Activated naive CD4-positive, alpha-beta T cell treated with anti-CD3 and anti-CD28 coated beads for 36 hours (primary cell): ENCODE measurements at regions not wholly inside any gene's neighbourhood (a gene's known extent, or its start where the extent isn't known, plus 50 kb on each side); places are given as distances from the start of the nearest gene placed in this dataset.

Experiments used
- CTCF ChIA-PET: fragments of 350-600 bp; sonication (Branson Sonifier 250); formaldehyde crosslinking; loops from one replicate; lab custom pipeline; 2021; ENCODE audit warnings: antibody characterized with exemption; lab: Charles Lee
- DNase-seq: peaks from one replicate; pipeline ENCODE4 v3.0.0-alpha.2; 2020
- H3K27ac Mint-ChIP-seq: one replicate; pipeline ENCODE4 v1.8.0; 2021; ENCODE audit warnings: mild to moderate bottlenecking, mixed read lengths
- H3K27me3 Mint-ChIP-seq: one replicate; pipeline ENCODE4 v1.8.0; 2021; ENCODE audit warnings: low read depth, mixed read lengths
- H3K36me3 Mint-ChIP-seq: one replicate; pipeline ENCODE4 v1.8.0; 2021; ENCODE audit warnings: low read depth, mixed read lengths
- H3K4me1 Mint-ChIP-seq: one replicate; pipeline ENCODE4 v1.8.0; 2021; ENCODE audit warnings: low read depth, mixed read lengths
- H3K4me3 Mint-ChIP-seq: one replicate; pipeline ENCODE4 v1.8.0; 2021; ENCODE audit warnings: mild to moderate bottlenecking, moderate library complexity, mixed read lengths
- H3K9me3 Mint-ChIP-seq: one replicate; pipeline ENCODE4 v1.8.0; 2021; ENCODE audit warnings: mixed read lengths
- intact Hi-C: fragments of 100-400 bp; cut with micrococcal nuclease; formaldehyde crosslinking; loops from one replicate; pipeline ENCODE4 v1.15.1; 2023

GRCh38 chr4:124429746-124430250 is 282.7 kb downstream of the ANKRD50 start:
- no peak overlapping the region for H3K27ac Mint-ChIP-seq
- H3K27me3 Mint-ChIP-seq: no peaks in the 10 kb centered on the region
- DNase-seq: no peak
- no peaks in the 10 kb centered on the region for H3K9me3 Mint-ChIP-seq
- no peaks in the 10 kb centered on the region for H3K4me1 Mint-ChIP-seq
- H3K36me3 Mint-ChIP-seq: no peaks in the 10 kb centered on the region
- CTCF ChIA-PET: no interaction called here
- intact Hi-C loops: no loop called here
- H3K4me3 Mint-ChIP-seq: no peak overlapping the region

GRCh38 chr4:124431653-124432192 is 280.8 kb downstream of the ANKRD50 start:
- H3K36me3 Mint-ChIP-seq: no peaks in the 10 kb centered on the region
- no peak overlapping the region for H3K4me3 Mint-ChIP-seq
- H3K27me3 Mint-ChIP-seq: no peaks in the 10 kb centered on the region
- H3K4me1 Mint-ChIP-seq: no peaks in the 10 kb centered on the region
- CTCF ChIA-PET: no interaction called here
- no peaks in the 10 kb centered on the region for H3K9me3 Mint-ChIP-seq
- no peak for DNase-seq
- H3K27ac Mint-ChIP-seq: no peak overlapping the region
- intact Hi-C loops: no loop called here

GRCh38 chr4:124432500-124432899 is 280.0 kb downstream of the ANKRD50 start:
- Mint-ChIP-seq H3K9me3 (no peaks in the 10 kb centered on the region), H3K27me3 (no peaks in the 10 kb centered on the region), H3K27ac (no peak overlapping the region), H3K36me3 (no peaks in the 10 kb centered on the region), H3K4me3 (no peak overlapping the region), H3K4me1 (no peaks in the 10 kb centered on the region)
- intact Hi-C loops: no loop called here
- no peak for DNase-seq
- CTCF ChIA-PET: no interaction called here

GRCh38 chr4:124433044-124433443 is 279.5 kb downstream of the ANKRD50 start:
- no peaks in the 10 kb centered on the region for H3K4me1 Mint-ChIP-seq
- no peaks in the 10 kb centered on the region for H3K9me3 Mint-ChIP-seq
- CTCF ChIA-PET: no interaction called here
- DNase-seq: no peak
- H3K27ac Mint-ChIP-seq: no peak overlapping the region
- intact Hi-C loops: no loop called here
- H3K36me3 Mint-ChIP-seq: no peaks in the 10 kb centered on the region
- no peak overlapping the region for H3K4me3 Mint-ChIP-seq
- H3K27me3 Mint-ChIP-seq: no peaks in the 10 kb centered on the region

- H3K4me1 Mint-ChIP-seq: no peaks in the 10 kb centered on the region
- intact Hi-C loops: no loop called here
- no peak for DNase-seq
- H3K27ac Mint-ChIP-seq: no peak overlapping the region
- no peaks in the 10 kb centered on the region for H3K36me3 Mint-ChIP-seq
- no peaks in the 10 kb centered on the region for H3K27me3 Mint-ChIP-seq
- H3K9me3 Mint-ChIP-seq: no peaks in the 10 kb centered on the region
- H3K4me3 Mint-ChIP-seq: no peak overlapping the region
- CTCF ChIA-PET: no interaction called here
These were observed 279.0 kb downstream of the ANKRD50 start for GRCh38 chr4:124433500-124433899.

GRCh38 chr4:124435274-124435950 is 277.1 kb downstream of the ANKRD50 start:
- CTCF ChIA-PET: no interaction called here

GRCh38 chr4:124437853-124438495 is 274.6 kb downstream of the ANKRD50 start:
- no peak overlapping the region for H3K27ac Mint-ChIP-seq
- no peaks in the 10 kb centered on the region for H3K4me1 Mint-ChIP-seq
- H3K27me3 Mint-ChIP-seq: no peaks in the 10 kb centered on the region
- H3K36me3 Mint-ChIP-seq: no peaks in the 10 kb centered on the region
- H3K4me3 Mint-ChIP-seq: no peak overlapping the region
- intact Hi-C loops: no loop called here
- no peak for DNase-seq
- H3K9me3 Mint-ChIP-seq: no peaks in the 10 kb centered on the region
- CTCF ChIA-PET: no interaction called here

More at GRCh38 chr4:124435274-124435950, 277.1 kb downstream of the ANKRD50 start:
- no peaks in the 10 kb centered on the region for H3K9me3 Mint-ChIP-seq
- H3K36me3 Mint-ChIP-seq: no peaks in the 10 kb centered on the region
- H3K27me3 Mint-ChIP-seq: no peaks in the 10 kb centered on the region
- intact Hi-C loops: no loop called here
- no peaks in the 10 kb centered on the region for H3K4me1 Mint-ChIP-seq
- no peak overlapping the region for H3K4me3 Mint-ChIP-seq
- DNase-seq: no peak
- H3K27ac Mint-ChIP-seq: no peak overlapping the region

- peaks cover 9% of the 10 kb centered on the region for H3K9me3 Mint-ChIP-seq
- H3K36me3 Mint-ChIP-seq: no peaks in the 10 kb centered on the region
- CTCF ChIA-PET: no interaction called here
- no peak overlapping the region for H3K27ac Mint-ChIP-seq
- H3K4me1 Mint-ChIP-seq: no peaks in the 10 kb centered on the region
- H3K4me3 Mint-ChIP-seq: no peak overlapping the region
- no peak for DNase-seq
- intact Hi-C loops: no loop called here
- no peaks in the 10 kb centered on the region for H3K27me3 Mint-ChIP-seq
These were observed 267.5 kb downstream of the ANKRD50 start for GRCh38 chr4:124445071-124445470.

GRCh38 chr4:124449881-124450280 is 262.7 kb downstream of the ANKRD50 start:
- H3K4me1 Mint-ChIP-seq: no peaks in the 10 kb centered on the region
- no peaks in the 10 kb centered on the region for H3K36me3 Mint-ChIP-seq
- no peak overlapping the region for H3K27ac Mint-ChIP-seq
- intact Hi-C loops: no loop called here
- H3K27me3 Mint-ChIP-seq: no peaks in the 10 kb centered on the region
- peaks cover 5% of the 10 kb centered on the region for H3K9me3 Mint-ChIP-seq
- CTCF ChIA-PET: no interaction called here
- no peak for DNase-seq
- no peak overlapping the region for H3K4me3 Mint-ChIP-seq

- Mint-ChIP-seq H3K4me1 (no peaks in the 10 kb centered on the region), H3K27ac (no peak overlapping the region)
- CTCF ChIA-PET: no interaction called here
These were observed 261.7 kb downstream of the ANKRD50 start for GRCh38 chr4:124450851-124451250.

GRCh38 chr4:124454772-124455270 is 257.7 kb downstream of the ANKRD50 start:
- no peaks in the 10 kb centered on the region for H3K4me1 Mint-ChIP-seq
- no peaks in the 10 kb centered on the region for H3K36me3 Mint-ChIP-seq
- CTCF ChIA-PET: no interaction called here
- DNase-seq: no peak
- H3K27ac Mint-ChIP-seq: no peak overlapping the region
- intact Hi-C loops: no loop called here
- H3K4me3 Mint-ChIP-seq: no peak overlapping the region
- no peaks in the 10 kb centered on the region for H3K9me3 Mint-ChIP-seq
- no peaks in the 10 kb centered on the region for H3K27me3 Mint-ChIP-seq

More at GRCh38 chr4:124450851-124451250, 261.7 kb downstream of the ANKRD50 start:
- intact Hi-C loops: no loop called here
- H3K27me3 Mint-ChIP-seq: no peaks in the 10 kb centered on the region
- H3K4me3 Mint-ChIP-seq: no peak overlapping the region
- H3K36me3 Mint-ChIP-seq: no peaks in the 10 kb centered on the region
- H3K9me3 Mint-ChIP-seq: peaks cover 3% of the 10 kb centered on the region
- DNase-seq: no peak

GRCh38 chr4:124455671-124456070 is 256.9 kb downstream of the ANKRD50 start:
- intact Hi-C loops: no loop called here
- CTCF ChIA-PET: no interaction called here

More at GRCh38 chr4:124455671-124456070, 256.9 kb downstream of the ANKRD50 start:
- no peaks in the 10 kb centered on the region for H3K4me1 Mint-ChIP-seq
- no peaks in the 10 kb centered on the region for H3K27me3 Mint-ChIP-seq
- no peak overlapping the region for H3K4me3 Mint-ChIP-seq
- no peaks in the 10 kb centered on the region for H3K36me3 Mint-ChIP-seq
- no peak overlapping the region for H3K27ac Mint-ChIP-seq
- no peak for DNase-seq
- H3K9me3 Mint-ChIP-seq: peaks cover 1% of the 10 kb centered on the region
